IPS-15b (cell line): ENCODE measurements at regions not wholly inside any gene's neighbourhood (a gene's known extent, or its start where the extent isn't known, plus 50 kb on each side); places are given as distances from the start of the nearest gene placed in this dataset.

ENCODE experiments used
- H3K27me3 ChIP-seq: one replicate; pipeline ENCODE4 v1.6.1; 2013; ENCODE audit warnings: low read length; ENCODE audit not compliant: control insufficient read depth, insufficient read depth
- H3K36me3 ChIP-seq: one replicate; pipeline ENCODE4 v1.6.1; 2013; ENCODE audit warnings: low read length; ENCODE audit not compliant: control insufficient read depth, insufficient read depth
- H3K4me1 ChIP-seq: one replicate; pipeline ENCODE4 v1.6.1; 2013; ENCODE audit warnings: mild to moderate bottlenecking, low read length; ENCODE audit not compliant: control insufficient read depth, insufficient read depth
- H3K4me3 ChIP-seq: one replicate; pipeline ENCODE4 v1.5.1; 2013; ENCODE audit warnings: low read depth, low read length
- H3K9ac ChIP-seq: one replicate; pipeline ENCODE4 v1.6.1; 2013; ENCODE audit warnings: low read depth, mild to moderate bottlenecking, low read length
- H3K9me3 ChIP-seq: one replicate; pipeline ENCODE4 v1.6.1; 2013; ENCODE audit warnings: mild to moderate bottlenecking, low read length; ENCODE audit not compliant: control insufficient read depth, insufficient read depth

- H3K36me3 ChIP-seq, result no peaks in the 10 kb centered on the region
- H3K27me3 ChIP-seq, result no peaks in the 10 kb centered on the region
- no peaks in the 10 kb centered on the region for H3K4me1 ChIP-seq
- H3K9me3 ChIP-seq, result no peaks in the 10 kb centered on the region
- H3K4me3 ChIP-seq, result no peak overlapping the region
- H3K9ac ChIP-seq, result no peak overlapping the region
These were observed 817.8 kb upstream of the NECTIN3 start for GRCh38 chr3:110253794-110254193.

DNA sequence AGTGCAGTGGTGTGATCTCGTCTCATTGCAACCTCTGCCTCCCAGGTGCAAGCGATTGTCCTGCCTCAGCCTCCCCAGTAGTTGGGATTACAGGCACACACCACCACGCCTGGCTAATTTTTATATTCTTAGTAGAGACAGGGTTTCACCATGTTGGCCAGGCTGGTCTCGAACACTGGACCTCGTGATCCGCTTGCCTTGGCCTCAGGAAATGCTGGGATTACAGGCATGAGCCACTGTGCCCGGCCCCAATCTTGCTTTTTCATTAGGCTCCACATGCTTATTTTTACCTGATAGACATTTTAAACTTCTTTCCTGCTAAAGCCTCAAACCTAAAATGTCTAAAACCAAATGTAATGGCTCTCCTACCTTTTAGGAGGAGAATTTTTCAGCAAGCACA lies 817.0 kb upstream of the NECTIN3 start:
- H3K27me3 ChIP-seq, result no peaks in the 10 kb centered on the region
- no peak overlapping the region for H3K9ac ChIP-seq
- H3K36me3 ChIP-seq, result no peaks in the 10 kb centered on the region
- H3K9me3 ChIP-seq, result no peaks in the 10 kb centered on the region
- no peaks in the 10 kb centered on the region for H3K4me1 ChIP-seq
- H3K4me3 ChIP-seq, result no peak overlapping the region

GRCh38 chr3:110261141-110261540 lies 810.5 kb upstream of the NECTIN3 start:
- Histone ChIP-seq H3K9ac (no peak overlapping the region), H3K9me3 (no peaks in the 10 kb centered on the region), H3K4me1 (peaks cover 11% of the 10 kb centered on the region), H3K4me3 (no peak overlapping the region), H3K36me3 (no peaks in the 10 kb centered on the region), H3K27me3 (no peaks in the 10 kb centered on the region)

DNA sequence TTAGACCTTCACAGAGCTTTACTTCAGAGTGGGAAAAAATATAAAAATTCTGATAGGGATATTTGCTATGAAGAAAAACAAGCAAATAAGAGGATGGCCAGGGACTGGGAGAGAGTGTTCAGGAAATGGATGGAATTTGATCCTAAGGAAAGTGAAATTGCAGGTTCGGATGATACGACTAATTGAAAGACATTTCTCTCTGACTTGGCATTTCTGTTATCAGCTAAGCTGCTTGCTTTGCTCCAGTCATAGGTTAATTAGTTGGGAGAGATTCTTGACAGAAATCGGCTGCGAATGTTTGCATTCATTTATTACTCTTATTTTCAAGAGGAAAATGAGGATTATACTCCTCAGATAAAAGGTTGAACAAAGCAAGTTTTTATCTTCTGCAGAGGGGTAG lies 808.7 kb upstream of the NECTIN3 start:
- H3K36me3 ChIP-seq, result no peaks in the 10 kb centered on the region
- no peak overlapping the region for H3K4me3 ChIP-seq
- peaks cover 11% of the 10 kb centered on the region for H3K4me1 ChIP-seq
- no peak overlapping the region for H3K9ac ChIP-seq
- H3K27me3 ChIP-seq, result no peaks in the 10 kb centered on the region
- H3K9me3 ChIP-seq, result no peaks in the 10 kb centered on the region

DNA sequence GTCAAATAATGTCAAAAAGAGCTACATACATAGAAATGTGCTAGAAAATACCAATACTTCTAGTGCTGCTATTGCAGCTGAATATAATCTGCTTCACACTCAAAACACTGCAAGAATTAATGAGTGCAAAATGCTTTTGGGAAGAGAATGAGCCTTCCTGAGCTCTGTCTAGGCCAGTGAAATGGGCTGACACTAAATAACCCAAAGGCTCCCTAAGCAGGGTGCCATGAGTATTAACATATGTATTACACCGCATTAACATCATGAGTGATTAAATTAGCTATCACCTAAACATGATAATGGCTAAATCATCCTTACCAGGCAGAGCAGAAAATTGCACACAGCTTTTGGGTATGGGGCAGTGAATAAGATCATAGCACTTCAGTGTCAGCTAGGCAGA lies 806.3 kb upstream of the NECTIN3 start:
- no peak overlapping the region for H3K9ac ChIP-seq
- no peaks in the 10 kb centered on the region for H3K27me3 ChIP-seq
- no peaks in the 10 kb centered on the region for H3K36me3 ChIP-seq
- peaks cover 11% of the 10 kb centered on the region for H3K4me1 ChIP-seq
- H3K4me3 ChIP-seq, result no peak overlapping the region
- H3K9me3 ChIP-seq, result no peaks in the 10 kb centered on the region

DNA sequence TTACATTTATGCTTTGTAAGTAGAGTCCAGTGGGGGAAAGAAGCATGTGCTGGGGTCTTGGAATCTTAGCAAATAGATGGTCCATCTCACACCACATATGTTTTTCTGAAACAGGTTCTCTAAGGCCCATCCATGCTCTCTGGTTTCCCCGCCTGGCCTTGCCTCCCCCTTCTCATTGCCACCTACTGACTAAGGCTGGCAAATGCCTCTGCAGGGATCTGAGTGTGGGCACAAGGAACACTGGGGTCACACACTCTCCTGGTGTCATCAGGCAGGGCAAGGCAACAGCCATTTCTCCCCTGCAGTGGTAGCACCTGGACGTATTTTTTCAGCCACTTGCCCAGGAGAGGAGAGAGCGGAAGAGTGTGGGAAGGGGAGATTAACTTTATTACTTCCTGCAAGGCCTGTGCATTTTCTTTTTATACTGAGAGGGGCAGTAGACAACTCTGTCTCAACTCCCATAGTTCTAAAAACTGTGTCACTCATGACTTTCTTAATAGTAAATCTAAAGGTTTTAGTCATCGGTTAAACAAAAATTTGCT lies 804.2 kb upstream of the NECTIN3 start:
- H3K27me3 ChIP-seq, result no peaks in the 10 kb centered on the region
- no peaks in the 10 kb centered on the region for H3K36me3 ChIP-seq

DNA sequence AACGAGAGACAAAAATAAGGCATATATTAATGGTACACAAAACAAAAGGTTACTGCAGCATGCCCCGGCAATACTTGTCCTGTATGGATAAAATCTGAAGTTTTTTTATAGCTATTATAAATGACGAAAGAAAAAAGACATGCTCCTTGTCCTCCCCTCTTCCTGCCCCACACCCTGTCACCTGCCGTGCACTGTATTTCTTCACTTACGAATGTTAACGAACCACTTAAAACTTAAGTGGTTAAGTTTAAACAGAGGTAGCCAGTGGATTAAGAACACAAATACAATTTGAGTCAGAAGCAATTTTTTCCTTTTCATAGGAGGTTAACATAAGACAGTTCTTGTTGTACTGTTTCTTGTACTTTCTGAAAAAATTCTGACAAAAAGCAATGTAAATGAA lies 799.1 kb upstream of the NECTIN3 start:
- no peaks in the 10 kb centered on the region for H3K27me3 ChIP-seq
- H3K9ac ChIP-seq, result no peak overlapping the region
- peaks cover 10% of the 10 kb centered on the region for H3K4me1 ChIP-seq
- no peak overlapping the region for H3K4me3 ChIP-seq
- H3K36me3 ChIP-seq, result no peaks in the 10 kb centered on the region
- H3K9me3 ChIP-seq, result no peaks in the 10 kb centered on the region

More for the DNA sequence above, 804.2 kb upstream of the NECTIN3 start:
- Histone ChIP-seq H3K4me1 (peaks cover 17% of the 10 kb centered on the region), H3K4me3 (no peak overlapping the region), H3K9ac (no peak overlapping the region), H3K9me3 (no peaks in the 10 kb centered on the region)

DNA sequence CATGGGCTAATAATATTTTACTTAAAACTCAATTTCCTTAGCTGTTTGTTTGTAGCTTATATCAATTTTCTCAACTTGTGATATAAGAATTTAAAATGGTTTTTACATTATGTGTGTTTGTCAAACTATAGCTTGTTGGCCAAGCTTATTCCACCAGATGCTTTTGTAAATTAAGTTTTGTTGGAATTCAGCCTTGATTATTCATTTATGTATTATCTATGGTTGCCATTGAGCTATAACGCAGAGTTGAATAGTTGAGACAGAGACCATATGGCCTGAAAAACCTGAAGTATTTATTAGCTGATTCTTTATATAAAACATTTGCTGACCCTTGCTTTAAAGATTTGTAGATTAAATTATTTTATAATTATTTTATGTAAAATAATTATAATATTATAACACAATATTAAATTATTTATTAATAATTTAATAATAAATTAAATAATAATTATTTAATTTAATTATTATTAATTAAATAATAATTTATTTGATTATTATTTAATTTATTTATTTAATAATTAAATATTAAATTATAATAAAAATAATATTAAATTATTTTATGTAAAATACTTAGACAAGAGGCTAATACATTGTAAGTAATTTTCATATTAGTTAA lies 779.6 kb upstream of the NECTIN3 start:
- H3K4me3 ChIP-seq, result no peak overlapping the region
- H3K27me3 ChIP-seq, result no peaks in the 10 kb centered on the region
- no peak overlapping the region for H3K9ac ChIP-seq
- peaks cover 11% of the 10 kb centered on the region for H3K9me3 ChIP-seq
- no peaks in the 10 kb centered on the region for H3K36me3 ChIP-seq
- no peaks in the 10 kb centered on the region for H3K4me1 ChIP-seq

DNA sequence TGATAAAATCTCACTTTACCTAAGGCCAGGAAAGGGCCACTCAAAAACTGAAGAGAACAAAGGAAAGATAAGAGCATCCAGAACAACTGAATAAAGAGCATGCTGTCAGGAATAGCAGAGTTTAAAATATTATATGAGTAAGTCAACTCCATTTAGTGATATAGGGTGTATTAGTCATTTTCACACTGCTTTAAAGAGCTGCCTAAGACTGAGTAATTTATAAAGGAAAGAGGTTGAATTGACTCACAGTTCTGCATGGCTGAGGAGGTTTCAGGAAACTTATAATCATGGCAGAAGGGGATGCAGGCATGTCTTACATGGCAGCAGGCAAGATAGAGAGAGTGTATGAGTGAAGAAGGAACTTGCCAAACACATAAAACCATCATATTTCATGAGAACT lies 778.0 kb upstream of the NECTIN3 start:
- Histone ChIP-seq H3K4me3 (no peak overlapping the region), H3K9me3 (peaks cover 11% of the 10 kb centered on the region), H3K36me3 (no peaks in the 10 kb centered on the region), H3K27me3 (no peaks in the 10 kb centered on the region), H3K9ac (no peak overlapping the region), H3K4me1 (no peaks in the 10 kb centered on the region)

DNA sequence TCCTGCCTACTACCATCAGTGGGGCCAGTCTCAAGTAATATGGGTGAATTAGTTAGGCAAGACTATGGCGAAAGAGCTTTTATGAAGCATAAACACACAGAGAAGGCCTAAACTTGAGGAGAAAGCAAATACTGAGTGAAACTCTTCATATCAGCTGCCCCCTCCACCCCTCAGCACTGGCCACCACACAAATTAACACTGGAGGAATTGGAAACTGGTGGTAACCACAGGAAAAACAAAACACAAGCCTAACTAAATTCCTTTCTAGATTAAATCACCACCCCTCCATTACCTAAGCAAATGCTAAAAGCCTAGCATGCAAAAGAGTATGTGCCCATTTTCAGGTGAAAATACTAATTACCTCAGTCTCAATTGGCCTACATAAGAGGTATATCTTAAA lies 774.7 kb upstream of the NECTIN3 start:
- no peaks in the 10 kb centered on the region for H3K36me3 ChIP-seq
- no peak overlapping the region for H3K9ac ChIP-seq
- H3K9me3 ChIP-seq, result peaks cover 11% of the 10 kb centered on the region
- no peaks in the 10 kb centered on the region for H3K4me1 ChIP-seq
- H3K27me3 ChIP-seq, result no peaks in the 10 kb centered on the region
- no peak overlapping the region for H3K4me3 ChIP-seq

- Histone ChIP-seq H3K36me3 (no peaks in the 10 kb centered on the region), H3K4me1 (no peaks in the 10 kb centered on the region), H3K9me3 (no peaks in the 10 kb centered on the region), H3K9ac (no peak overlapping the region), H3K27me3 (no peaks in the 10 kb centered on the region), H3K4me3 (no peak overlapping the region)
These were observed 769.8 kb upstream of the NECTIN3 start for GRCh38 chr3:110301781-110302180.

DNA sequence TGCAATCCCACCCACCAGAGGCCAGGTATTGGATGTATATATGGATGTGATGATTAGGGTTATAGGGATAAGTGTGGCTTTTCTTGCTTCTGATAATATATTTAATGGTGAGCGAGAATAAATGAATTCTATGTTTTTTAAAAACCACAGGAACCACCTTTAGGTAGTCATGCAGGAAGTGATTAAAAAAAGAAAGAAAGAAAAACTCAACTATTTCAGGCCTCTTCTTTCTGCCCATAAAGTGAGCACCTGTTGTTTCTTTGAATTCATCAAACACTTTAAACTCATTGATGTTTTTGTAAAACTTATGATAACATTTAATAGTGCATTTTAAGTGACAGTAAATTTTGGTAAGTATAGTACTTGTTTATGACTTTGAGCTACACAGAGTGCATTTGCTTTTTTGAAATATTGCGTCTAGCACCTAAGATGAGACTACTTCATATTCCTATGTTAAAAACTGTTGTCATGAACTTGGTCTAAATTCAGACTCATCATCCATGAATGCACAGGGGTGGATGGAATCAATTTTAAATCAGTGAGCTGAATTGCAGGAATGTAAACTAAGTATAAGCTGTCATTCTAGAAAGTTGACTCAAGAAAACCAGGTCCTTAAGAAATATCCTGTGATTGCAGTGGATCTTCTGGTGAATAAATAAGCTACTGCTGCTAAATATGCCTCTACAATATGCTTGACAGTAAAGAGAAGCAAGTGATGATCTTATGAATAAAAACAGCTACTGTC lies 764.4 kb upstream of the NECTIN3 start:
- Histone ChIP-seq H3K27me3 (no peaks in the 10 kb centered on the region), H3K4me3 (no peak overlapping the region), H3K4me1 (no peaks in the 10 kb centered on the region), H3K36me3 (no peaks in the 10 kb centered on the region), H3K9ac (no peak overlapping the region), H3K9me3 (no peaks in the 10 kb centered on the region)
